ENCODE measurements at regions not wholly inside any gene's neighbourhood (a gene's known extent, or its start where the extent isn't known, plus 50 kb on each side); places are given as distances from the start of the nearest gene placed in this dataset.
A peak's percentile ranks its signal among the peaks of the same experiment; 100 is the strongest.
"Not testable (repeated sequence)": the region's sequence is repeated elsewhere in the genome, so short reads cannot be mapped to it uniquely, and the experiment has no call there.

DNA sequence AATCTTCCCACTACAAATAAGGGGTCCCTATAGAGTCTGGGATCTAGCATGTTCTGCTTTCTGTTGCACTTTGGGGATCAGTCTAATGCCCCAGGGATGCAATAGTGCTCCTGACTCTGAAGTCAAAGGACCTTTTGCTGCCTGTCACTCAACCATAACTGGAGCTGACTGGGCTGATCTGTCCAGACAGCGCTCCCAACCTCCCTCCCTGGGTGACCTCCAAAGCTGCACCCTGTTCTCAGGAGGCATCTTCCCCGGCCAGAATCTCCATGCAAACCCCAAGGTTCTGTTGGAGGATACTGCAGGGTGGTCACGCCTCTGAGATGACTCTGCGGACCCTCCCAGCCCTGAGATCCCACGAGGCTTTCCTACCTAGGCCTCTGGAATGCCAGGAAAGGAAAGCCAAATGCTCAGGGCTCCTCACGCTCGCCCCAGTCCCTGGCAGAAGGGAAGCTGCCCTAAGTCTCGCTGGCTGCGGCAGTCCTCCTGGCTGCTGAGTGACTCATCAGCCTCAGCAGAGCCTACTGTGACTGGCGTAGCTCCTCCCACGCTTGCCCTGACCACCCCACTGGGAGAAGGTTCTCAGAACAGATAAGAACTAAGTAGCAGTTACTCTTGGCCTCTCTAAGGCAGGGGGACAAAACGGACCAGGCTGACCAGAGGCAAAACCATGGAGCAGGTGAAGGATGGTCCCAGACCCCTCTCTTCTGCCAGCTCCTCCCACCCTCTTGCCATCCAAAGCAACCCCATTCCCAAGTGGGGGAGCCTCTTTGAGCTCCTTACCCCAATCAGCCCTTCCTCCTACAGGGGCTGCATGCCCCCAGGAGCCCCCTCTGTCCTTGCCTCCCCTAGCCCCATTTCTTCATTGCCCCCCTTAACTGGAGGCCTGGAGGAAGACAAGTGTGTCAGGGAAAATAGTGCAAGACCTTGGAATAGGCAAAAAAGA lies 124.1 kb upstream of the TNRC6C start:
- H3K27me3 Mint-ChIP-seq (ENCODE audit: low read depth), result peaks cover 1% of the 10 kb centered on the region
- H3K4me3 Mint-ChIP-seq, result no peak overlapping the region
- no peaks in the 10 kb centered on the region for H3K9me3 Mint-ChIP-seq
- peaks cover 52% of the 10 kb centered on the region for H3K4me1 Mint-ChIP-seq (ENCODE audit: low read depth)
- intact Hi-C loops (cut with micrococcal nuclease), result no loop called here
- DNase-seq, result peak; percentile 79
- no peak overlapping the region for H3K27ac Mint-ChIP-seq
- H3K36me3 Mint-ChIP-seq (ENCODE audit: low read depth), result no peaks in the 10 kb centered on the region
- CTCF ChIA-PET, result no interaction called here

DNA sequence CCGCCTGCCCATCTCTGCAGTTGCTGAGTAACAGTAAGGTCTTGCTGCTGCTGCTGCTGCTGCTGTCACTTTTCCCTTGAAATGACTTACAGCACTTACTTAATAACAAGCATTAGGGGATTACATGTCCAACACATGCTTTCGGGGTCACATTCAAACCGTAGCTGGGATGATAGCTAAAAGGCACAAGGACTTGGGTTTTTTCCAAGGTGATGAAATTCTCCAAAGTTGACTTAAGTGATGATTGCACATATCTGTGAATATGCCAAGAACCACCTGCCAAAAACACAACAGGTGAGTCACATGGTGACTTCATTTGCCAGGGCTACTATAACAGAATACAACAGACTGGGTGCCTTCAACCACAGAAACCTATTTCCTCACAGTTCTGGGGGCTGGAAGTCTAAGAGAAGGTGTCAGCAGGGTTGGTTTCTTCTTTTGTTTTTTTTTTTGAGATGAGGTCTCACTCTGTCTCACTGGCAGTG lies 121.9 kb upstream of the TNRC6C start:
- peaks cover 9% of the 10 kb centered on the region for H3K27me3 Mint-ChIP-seq (ENCODE audit: low read depth)
- intact Hi-C loops (cut with micrococcal nuclease), result loop anchor here (1.0 kb wide), 3 partner anchors 8 to 52 kb away; no protein-coding TSS in a partner anchor
- H3K9me3 Mint-ChIP-seq, result no peaks in the 10 kb centered on the region
- peak; percentile 78 for DNase-seq
- peaks cover 40% of the 10 kb centered on the region for H3K4me1 Mint-ChIP-seq (ENCODE audit: low read depth)
- CTCF ChIA-PET, result interaction anchor here (0.6 kb wide), 2 partner anchors 318 to 370 kb away, joined by 3 to 4 read pairs; no protein-coding TSS in a partner anchor
- H3K36me3 Mint-ChIP-seq (ENCODE audit: low read depth), result no peaks in the 10 kb centered on the region
- peak overlapping the region; percentile 78 for H3K27ac Mint-ChIP-seq
- no peak overlapping the region for H3K4me3 Mint-ChIP-seq

- H3K4me3 Mint-ChIP-seq; H3K9me3 Mint-ChIP-seq; H3K36me3 Mint-ChIP-seq (ENCODE audit: low read depth); DNase-seq; CTCF ChIA-PET; H3K27me3 Mint-ChIP-seq (ENCODE audit: low read depth); intact Hi-C loops (cut with micrococcal nuclease): not testable (repeated sequence)
- Mint-ChIP-seq H3K4me1 (ENCODE audit: low read depth) (peaks cover 44% of the 10 kb centered on the region), H3K27ac (peak overlapping the region; percentile 18)
These were observed 121.4 kb upstream of the TNRC6C start for GRCh38 chr17:77837072-77837471.

- no peaks in the 10 kb centered on the region for H3K9me3 Mint-ChIP-seq
- H3K4me1 Mint-ChIP-seq (ENCODE audit: low read depth), result peaks cover 53% of the 10 kb centered on the region
- DNase-seq, result peak; percentile 3
- H3K27me3 Mint-ChIP-seq (ENCODE audit: low read depth), result peaks cover 9% of the 10 kb centered on the region
- CTCF ChIA-PET, result no interaction called here
- no peak overlapping the region for H3K27ac Mint-ChIP-seq
- H3K36me3 Mint-ChIP-seq (ENCODE audit: low read depth), result no peaks in the 10 kb centered on the region
- no peak overlapping the region for H3K4me3 Mint-ChIP-seq
- intact Hi-C loops (cut with micrococcal nuclease), result no loop called here
These were observed 120.6 kb upstream of the TNRC6C start for GRCh38 chr17:77837917-77838316.

GRCh38 chr17:77838748-77839697 lies 119.5 kb upstream of the TNRC6C start:
- H3K9me3 Mint-ChIP-seq, result no peaks in the 10 kb centered on the region
- DNase-seq, result no peak
- peaks cover 8% of the 10 kb centered on the region for H3K27me3 Mint-ChIP-seq (ENCODE audit: low read depth)
- H3K36me3 Mint-ChIP-seq (ENCODE audit: low read depth), result no peaks in the 10 kb centered on the region
- intact Hi-C loops (cut with micrococcal nuclease), result no loop called here
- no peak overlapping the region for H3K4me3 Mint-ChIP-seq
- CTCF ChIA-PET, result no interaction called here
- no peak overlapping the region for H3K27ac Mint-ChIP-seq
- H3K4me1 Mint-ChIP-seq (ENCODE audit: low read depth), result peaks cover 59% of the 10 kb centered on the region

DNA sequence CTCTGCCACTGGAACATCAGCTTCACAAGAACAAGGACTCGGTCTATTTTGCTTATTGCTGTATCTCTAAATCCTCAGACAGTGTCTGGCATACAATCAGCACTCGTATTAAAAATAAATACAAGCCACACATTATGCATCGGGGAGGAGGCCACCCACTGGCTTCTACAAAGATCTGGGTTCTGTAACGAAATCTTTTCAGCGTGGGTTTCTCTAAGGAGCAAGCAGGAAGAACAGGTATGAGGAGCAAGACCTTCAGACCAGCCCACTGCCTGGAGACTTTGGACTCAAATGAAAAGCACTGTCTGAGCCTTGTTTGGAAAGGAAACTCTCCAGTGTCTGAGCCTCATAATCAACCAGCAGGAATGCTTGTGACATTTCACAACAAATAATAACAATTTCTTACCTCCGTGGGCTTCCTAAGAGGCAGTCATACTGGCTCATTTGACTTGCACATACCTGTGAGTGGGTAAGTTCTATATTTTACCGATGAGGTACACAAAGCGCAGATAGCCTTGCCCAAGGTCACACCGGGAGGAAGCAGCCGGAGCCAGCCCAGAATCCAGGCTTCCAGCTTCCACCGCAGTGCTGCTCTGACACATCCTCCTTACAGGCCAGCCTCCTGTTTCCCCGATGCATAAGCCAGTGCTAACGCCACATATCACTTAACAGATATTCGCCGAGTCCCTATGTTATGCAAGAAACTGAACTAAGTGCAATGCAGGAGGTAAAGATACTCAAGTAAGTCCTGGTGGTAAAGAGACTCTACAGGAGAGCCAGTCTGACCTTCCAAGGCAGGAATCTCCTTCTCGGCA lies 118.6 kb upstream of the TNRC6C start:
- CTCF ChIA-PET, result no interaction called here
- intact Hi-C loops (cut with micrococcal nuclease), result loop anchor here (5.0 to 10.0 kb wide), 3 partner anchors 172 to 395 kb away; partner anchors contain the start of gene TMC8
- Mint-ChIP-seq H3K4me3 (no peak overlapping the region), H3K9me3 (no peaks in the 10 kb centered on the region), H3K27me3 (ENCODE audit: low read depth) (peaks cover 8% of the 10 kb centered on the region), H3K36me3 (ENCODE audit: low read depth) (no peaks in the 10 kb centered on the region), H3K27ac (no peak overlapping the region), H3K4me1 (ENCODE audit: low read depth) (peaks cover 58% of the 10 kb centered on the region)
- DNase-seq, result no peak

DNA sequence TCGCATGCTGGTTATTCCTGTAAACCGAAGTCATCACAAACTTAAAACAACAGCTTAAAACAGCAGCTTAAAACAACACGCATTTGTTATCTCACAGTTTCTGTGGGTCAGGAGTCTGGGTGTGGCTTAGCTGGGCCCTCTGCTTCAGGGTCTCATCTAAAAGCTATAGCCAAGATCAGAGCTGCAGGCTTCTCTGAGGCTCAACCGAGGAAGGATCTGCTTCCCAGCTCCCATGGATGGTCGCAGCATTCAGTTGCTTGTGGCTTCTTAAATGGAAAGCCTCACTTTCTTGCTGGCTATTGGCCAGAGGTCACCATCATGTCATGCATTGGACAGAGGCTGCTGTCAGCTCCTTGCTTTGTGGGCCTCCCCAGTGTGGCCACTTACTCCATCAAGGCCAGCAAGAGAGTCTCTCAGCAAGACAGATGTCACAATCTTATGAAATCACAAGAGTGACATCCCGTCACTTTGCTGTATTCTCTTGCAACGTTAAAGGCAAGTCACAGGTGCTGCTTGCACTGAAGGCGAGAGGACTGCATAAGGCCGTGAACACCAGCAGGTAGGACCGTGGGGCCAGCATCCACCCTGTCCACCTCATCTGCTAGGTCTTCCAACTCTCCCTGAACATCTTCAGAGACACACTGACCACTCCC lies 117.9 kb upstream of the TNRC6C start:
- Mint-ChIP-seq H3K4me1 (ENCODE audit: low read depth) (peaks cover 58% of the 10 kb centered on the region), H3K4me3 (no peak overlapping the region), H3K27ac (no peak overlapping the region), H3K27me3 (ENCODE audit: low read depth) (peaks cover 8% of the 10 kb centered on the region), H3K9me3 (no peaks in the 10 kb centered on the region), H3K36me3 (ENCODE audit: low read depth) (no peaks in the 10 kb centered on the region)
- no peak for DNase-seq
- intact Hi-C loops (cut with micrococcal nuclease), result loop anchor here (5.0 to 10.0 kb wide), 3 partner anchors 172 to 396 kb away; partner anchors contain the start of gene TMC8
- CTCF ChIA-PET, result no interaction called here

GRCh38 chr17:77841742-77842527 lies 116.6 kb upstream of the TNRC6C start:
- intact Hi-C loops (cut with micrococcal nuclease), result loop anchor here (1.0 to 10.0 kb wide), 5 partner anchors 116 to 397 kb away; partner anchors contain the start of genes TMC8 and TNRC6C
- no peaks in the 10 kb centered on the region for H3K36me3 Mint-ChIP-seq (ENCODE audit: low read depth)
- no peaks in the 10 kb centered on the region for H3K9me3 Mint-ChIP-seq
- DNase-seq, result no peak
- peaks cover 8% of the 10 kb centered on the region for H3K27me3 Mint-ChIP-seq (ENCODE audit: low read depth)
- H3K27ac Mint-ChIP-seq, result peak overlapping the region; percentile 81
- no peak overlapping the region for H3K4me3 Mint-ChIP-seq
- H3K4me1 Mint-ChIP-seq (ENCODE audit: low read depth), result peaks cover 58% of the 10 kb centered on the region
- CTCF ChIA-PET, result interaction anchor here (0.6 to 1.4 kb wide), 2 partner anchors 114 to 116 kb away, joined by 3 to 4 read pairs; partner anchors contain the start of gene TNRC6C

DNA sequence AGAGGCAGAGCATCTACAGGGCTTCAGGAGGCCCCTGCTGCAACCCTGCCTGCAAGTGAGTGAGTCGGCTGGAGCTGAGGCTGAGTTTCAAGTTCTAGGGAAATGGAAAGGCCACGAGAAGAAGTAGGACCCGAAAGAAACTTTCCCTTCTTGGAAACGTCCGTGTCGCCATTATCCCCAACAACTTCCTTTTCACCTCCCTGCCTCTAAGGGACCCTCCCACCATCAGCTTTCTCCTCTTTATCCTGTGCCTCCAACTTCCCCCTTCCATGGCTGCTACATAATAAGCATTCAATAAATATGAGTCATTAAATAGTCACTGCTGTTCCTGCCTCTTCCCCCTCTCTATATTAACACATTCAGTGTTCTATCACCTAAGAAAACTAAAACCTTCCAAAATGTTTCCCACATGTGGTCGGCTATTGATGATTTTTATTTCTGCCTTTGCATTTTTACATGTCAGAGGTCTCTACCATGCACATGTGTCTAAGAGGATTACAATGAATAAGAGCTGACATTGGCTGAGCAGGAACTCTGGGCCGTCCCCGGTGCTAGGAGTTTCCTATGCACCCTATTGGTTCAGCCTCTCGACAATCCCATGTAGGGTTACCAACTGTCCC lies 115.9 kb upstream of the TNRC6C start:
- H3K4me3 Mint-ChIP-seq, result no peak overlapping the region
- H3K27me3 Mint-ChIP-seq (ENCODE audit: low read depth), result peaks cover 8% of the 10 kb centered on the region
- DNase-seq, result peak; percentile 79
- no peaks in the 10 kb centered on the region for H3K9me3 Mint-ChIP-seq
- peak overlapping the region; percentile 81 for H3K27ac Mint-ChIP-seq
- H3K36me3 Mint-ChIP-seq (ENCODE audit: low read depth), result no peaks in the 10 kb centered on the region
- CTCF ChIA-PET, result interaction anchor here (0.6 to 1.4 kb wide), 2 partner anchors 113 to 116 kb away, joined by 3 to 4 read pairs; partner anchors contain the start of gene TNRC6C
- intact Hi-C loops (cut with micrococcal nuclease), result loop anchor here (1.0 to 10.0 kb wide), 7 partner anchors 40 to 398 kb away; partner anchors contain the start of genes TMC8 and TNRC6C
- peaks cover 54% of the 10 kb centered on the region for H3K4me1 Mint-ChIP-seq (ENCODE audit: low read depth)

DNA sequence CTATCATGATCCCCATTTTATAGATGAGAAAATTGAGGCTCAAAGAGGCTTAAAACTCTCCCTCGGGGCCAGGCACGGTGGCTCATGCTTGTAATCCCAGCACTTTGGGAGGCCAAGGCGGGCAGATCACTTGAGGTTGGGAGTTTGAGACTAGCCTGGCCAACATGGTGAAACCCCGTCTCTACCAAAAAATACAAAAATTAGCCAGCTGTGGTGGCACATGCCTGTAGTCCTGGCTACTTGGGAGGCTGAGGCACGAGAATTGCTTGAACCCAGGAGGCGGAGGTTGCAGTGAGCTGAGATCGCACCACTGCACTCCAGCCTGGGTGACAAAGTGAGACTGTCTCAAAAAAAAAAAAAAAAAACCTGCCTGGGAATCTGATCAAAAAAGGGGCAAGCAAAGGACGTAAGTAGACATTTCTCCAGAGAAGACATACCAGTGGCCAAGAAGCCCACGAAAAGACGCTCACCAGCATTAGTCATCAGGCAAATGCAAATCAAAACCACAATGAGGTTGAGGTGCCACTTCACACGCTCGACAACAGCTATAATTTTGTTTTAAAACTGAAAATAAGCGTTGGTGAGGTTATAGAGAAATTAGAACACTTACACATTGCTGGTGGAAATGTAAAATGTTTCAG lies 115.1 kb upstream of the TNRC6C start:
- H3K4me3 Mint-ChIP-seq; H3K27me3 Mint-ChIP-seq (ENCODE audit: low read depth); H3K9me3 Mint-ChIP-seq; H3K36me3 Mint-ChIP-seq (ENCODE audit: low read depth): not testable (repeated sequence)
- H3K4me1 Mint-ChIP-seq (ENCODE audit: low read depth), result peaks cover 52% of the 10 kb centered on the region
- DNase-seq, result peak; percentile 90
- intact Hi-C loops (cut with micrococcal nuclease), result loop anchor here (1.0 to 10.0 kb wide), 6 partner anchors 39 to 399 kb away; partner anchors contain the start of gene TMC8
- CTCF ChIA-PET, result interaction anchor here (0.7 kb wide), 1 partner anchor 25 kb away, joined by 3 read pairs; no protein-coding TSS in a partner anchor
- H3K27ac Mint-ChIP-seq, result peak overlapping the region; percentile 81

Measured in activated naive CD4-positive, alpha-beta T cell treated with anti-CD3 and anti-CD28 coated beads for 36 hours (primary cell).